Activated naive CD4-positive, alpha-beta T cell treated with anti-CD3 and anti-CD28 coated beads for 36 hours (primary cell): ENCODE measurements at regions not wholly inside any gene's neighbourhood (a gene's known extent, or its start where the extent isn't known, plus 50 kb on each side); places are given as distances from the start of the nearest gene placed in this dataset.
"Not testable (repeated sequence)": the region's sequence is repeated elsewhere in the genome, so short reads cannot be mapped to it uniquely, and the experiment has no call there.

Source experiments
- CTCF ChIA-PET: fragments of 350-600 bp; sonication (Branson Sonifier 250); formaldehyde crosslinking; loops from one replicate; lab custom pipeline; 2021; ENCODE audit warnings: antibody characterized with exemption; lab: Charles Lee
- DNase-seq: peaks from one replicate; pipeline ENCODE4 v3.0.0-alpha.2; 2020
- H3K27ac Mint-ChIP-seq: one replicate; pipeline ENCODE4 v1.8.0; 2021; ENCODE audit warnings: mild to moderate bottlenecking, mixed read lengths
- H3K27me3 Mint-ChIP-seq: one replicate; pipeline ENCODE4 v1.8.0; 2021; ENCODE audit warnings: low read depth, mixed read lengths
- H3K36me3 Mint-ChIP-seq: one replicate; pipeline ENCODE4 v1.8.0; 2021; ENCODE audit warnings: low read depth, mixed read lengths
- H3K4me1 Mint-ChIP-seq: one replicate; pipeline ENCODE4 v1.8.0; 2021; ENCODE audit warnings: low read depth, mixed read lengths
- H3K4me3 Mint-ChIP-seq: one replicate; pipeline ENCODE4 v1.8.0; 2021; ENCODE audit warnings: mild to moderate bottlenecking, moderate library complexity, mixed read lengths
- H3K9me3 Mint-ChIP-seq: one replicate; pipeline ENCODE4 v1.8.0; 2021; ENCODE audit warnings: mixed read lengths
- intact Hi-C: fragments of 100-400 bp; cut with micrococcal nuclease; formaldehyde crosslinking; loops from one replicate; pipeline ENCODE4 v1.15.1; 2023

GRCh38 chrX:129108936-129109335 lies 414.4 kb downstream of the SMARCA1 start:
- no peaks in the 10 kb centered on the region for H3K36me3 Mint-ChIP-seq
- H3K27me3 Mint-ChIP-seq = no peaks in the 10 kb centered on the region
- H3K9me3 Mint-ChIP-seq = no peaks in the 10 kb centered on the region
- intact Hi-C loops = no loop called here
- CTCF ChIA-PET = no interaction called here
- H3K4me3 Mint-ChIP-seq = no peak overlapping the region
- DNase-seq = no peak
- H3K27ac Mint-ChIP-seq = no peak overlapping the region
- H3K4me1 Mint-ChIP-seq = no peaks in the 10 kb centered on the region

- H3K36me3 Mint-ChIP-seq = no peaks in the 10 kb centered on the region
- no peaks in the 10 kb centered on the region for H3K4me1 Mint-ChIP-seq
- no peak for DNase-seq
- no peak overlapping the region for H3K4me3 Mint-ChIP-seq
- peaks cover 2% of the 10 kb centered on the region for H3K27me3 Mint-ChIP-seq
- CTCF ChIA-PET = no interaction called here
- no peaks in the 10 kb centered on the region for H3K9me3 Mint-ChIP-seq
- H3K27ac Mint-ChIP-seq = no peak overlapping the region
- intact Hi-C loops = no loop called here
Measured at GRCh38 chrX:129099207-129099606, 424.1 kb downstream of the SMARCA1 start.

GRCh38 chrX:129097668-129098067 lies 425.6 kb downstream of the SMARCA1 start:
- Mint-ChIP-seq H3K9me3 (no peaks in the 10 kb centered on the region), H3K4me3 (no peak overlapping the region), H3K27ac (no peak overlapping the region), H3K27me3 (peaks cover 2% of the 10 kb centered on the region), H3K4me1 (no peaks in the 10 kb centered on the region), H3K36me3 (no peaks in the 10 kb centered on the region)
- intact Hi-C loops = no loop called here
- CTCF ChIA-PET = no interaction called here
- DNase-seq = no peak

- intact Hi-C loops = no loop called here
- H3K9me3 Mint-ChIP-seq = no peaks in the 10 kb centered on the region
- H3K36me3 Mint-ChIP-seq = no peaks in the 10 kb centered on the region
- peaks cover 2% of the 10 kb centered on the region for H3K27me3 Mint-ChIP-seq
- DNase-seq = no peak
- no peak overlapping the region for H3K4me3 Mint-ChIP-seq
- H3K4me1 Mint-ChIP-seq = no peaks in the 10 kb centered on the region
- no peak overlapping the region for H3K27ac Mint-ChIP-seq
- CTCF ChIA-PET = no interaction called here
Measured at GRCh38 chrX:129093706-129094105, 429.6 kb downstream of the SMARCA1 start.

GRCh38 chrX:129092757-129093156 lies 430.5 kb downstream of the SMARCA1 start:
- Mint-ChIP-seq H3K27me3 (peaks cover 2% of the 10 kb centered on the region), H3K36me3 (no peaks in the 10 kb centered on the region), H3K27ac (no peak overlapping the region), H3K4me1 (no peaks in the 10 kb centered on the region), H3K9me3 (no peaks in the 10 kb centered on the region), H3K4me3 (no peak overlapping the region)
- CTCF ChIA-PET = no interaction called here
- intact Hi-C loops = no loop called here
- DNase-seq = no peak

GRCh38 chrX:129092242-129092641 lies 431.0 kb downstream of the SMARCA1 start:
- Mint-ChIP-seq H3K27me3 (no peaks in the 10 kb centered on the region), H3K9me3 (no peaks in the 10 kb centered on the region), H3K4me1 (no peaks in the 10 kb centered on the region), H3K27ac (no peak overlapping the region), H3K36me3 (no peaks in the 10 kb centered on the region), H3K4me3 (no peak overlapping the region)
- no peak for DNase-seq
- CTCF ChIA-PET = no interaction called here
- intact Hi-C loops = no loop called here

- no peaks in the 10 kb centered on the region for H3K4me1 Mint-ChIP-seq
- CTCF ChIA-PET = no interaction called here
- no peak overlapping the region for H3K4me3 Mint-ChIP-seq
- no peaks in the 10 kb centered on the region for H3K27me3 Mint-ChIP-seq
- no peak overlapping the region for H3K27ac Mint-ChIP-seq
- no peak for DNase-seq
- H3K36me3 Mint-ChIP-seq = no peaks in the 10 kb centered on the region
- no peaks in the 10 kb centered on the region for H3K9me3 Mint-ChIP-seq
- intact Hi-C loops = no loop called here
Measured at GRCh38 chrX:129091097-129091496, 432.2 kb downstream of the SMARCA1 start.

GRCh38 chrX:129086802-129087201 lies 436.5 kb downstream of the SMARCA1 start:
- DNase-seq = no peak
- Mint-ChIP-seq H3K27ac (no peak overlapping the region), H3K4me1 (no peaks in the 10 kb centered on the region), H3K9me3 (peaks cover 2% of the 10 kb centered on the region), H3K4me3 (no peak overlapping the region), H3K36me3 (no peaks in the 10 kb centered on the region), H3K27me3 (no peaks in the 10 kb centered on the region)
- CTCF ChIA-PET = no interaction called here
- intact Hi-C loops = no loop called here

GRCh38 chrX:129084291-129084690 lies 439.0 kb downstream of the SMARCA1 start:
- intact Hi-C loops, DNase-seq: not testable (repeated sequence)

GRCh38 chrX:129077424-129078170 lies 445.7 kb downstream of the SMARCA1 start:
- DNase-seq = no peak
- no peaks in the 10 kb centered on the region for H3K4me1 Mint-ChIP-seq
- CTCF ChIA-PET = interaction anchor here (0.6 kb wide), 1 partner anchor 161 kb away, joined by 3 read pairs; no protein-coding TSS in a partner anchor
- peaks cover 1% of the 10 kb centered on the region for H3K9me3 Mint-ChIP-seq
- no peak overlapping the region for H3K27ac Mint-ChIP-seq
- no peaks in the 10 kb centered on the region for H3K36me3 Mint-ChIP-seq
- intact Hi-C loops = no loop called here
- no peaks in the 10 kb centered on the region for H3K27me3 Mint-ChIP-seq
- no peak overlapping the region for H3K4me3 Mint-ChIP-seq

More at GRCh38 chrX:129084291-129084690, 439.0 kb downstream of the SMARCA1 start:
- H3K27me3 Mint-ChIP-seq, H3K36me3 Mint-ChIP-seq, H3K4me1 Mint-ChIP-seq, CTCF ChIA-PET, H3K27ac Mint-ChIP-seq, H3K9me3 Mint-ChIP-seq, H3K4me3 Mint-ChIP-seq: not testable (repeated sequence)

GRCh38 chrX:129071390-129071789 lies 451.9 kb downstream of the SMARCA1 start:
- H3K4me3 Mint-ChIP-seq = no peak overlapping the region
- CTCF ChIA-PET = interaction anchor here (0.7 kb wide), 1 partner anchor 10 kb away, joined by 3 read pairs; no protein-coding TSS in a partner anchor

GRCh38 chrX:129065895-129066294 lies 457.4 kb downstream of the SMARCA1 start:
- H3K9me3 Mint-ChIP-seq = no peaks in the 10 kb centered on the region
- no peak overlapping the region for H3K4me3 Mint-ChIP-seq
- H3K27ac Mint-ChIP-seq = no peak overlapping the region
- intact Hi-C loops = no loop called here
- CTCF ChIA-PET = no interaction called here
- no peaks in the 10 kb centered on the region for H3K4me1 Mint-ChIP-seq
- no peaks in the 10 kb centered on the region for H3K36me3 Mint-ChIP-seq
- no peaks in the 10 kb centered on the region for H3K27me3 Mint-ChIP-seq
- no peak for DNase-seq

More at GRCh38 chrX:129071390-129071789, 451.9 kb downstream of the SMARCA1 start:
- Mint-ChIP-seq H3K36me3 (no peaks in the 10 kb centered on the region), H3K4me1 (no peaks in the 10 kb centered on the region), H3K27me3 (no peaks in the 10 kb centered on the region), H3K9me3 (no peaks in the 10 kb centered on the region), H3K27ac (no peak overlapping the region)
- DNase-seq = no peak
- intact Hi-C loops = no loop called here

GRCh38 chrX:129058405-129058804 lies 464.9 kb downstream of the SMARCA1 start:
- no peak for DNase-seq
- Mint-ChIP-seq H3K4me1 (no peaks in the 10 kb centered on the region), H3K27ac (no peak overlapping the region), H3K9me3 (no peaks in the 10 kb centered on the region), H3K36me3 (no peaks in the 10 kb centered on the region), H3K4me3 (no peak overlapping the region), H3K27me3 (no peaks in the 10 kb centered on the region)
- intact Hi-C loops = no loop called here
- CTCF ChIA-PET = no interaction called here
